HG03378 (cell line): ENCODE measurements at regions not wholly inside any gene's neighbourhood (a gene's known extent, or its start where the extent isn't known, plus 50 kb on each side); places are given as distances from the start of the nearest gene placed in this dataset.

Experiments used
- ATAC-seq: cut with Tn5 transposase; IDR thresholded peaks from one replicate; pipeline ENCODE4 v1.9.1; 2021; ENCODE audit warnings: mild to moderate bottlenecking, moderate library complexity; ENCODE audit not compliant: unreplicated experiment

- no peak for ATAC-seq
Observed at GRCh38 chr5:173796721-173797495, 91.2 kb upstream of the CPEB4 start.

DNA sequence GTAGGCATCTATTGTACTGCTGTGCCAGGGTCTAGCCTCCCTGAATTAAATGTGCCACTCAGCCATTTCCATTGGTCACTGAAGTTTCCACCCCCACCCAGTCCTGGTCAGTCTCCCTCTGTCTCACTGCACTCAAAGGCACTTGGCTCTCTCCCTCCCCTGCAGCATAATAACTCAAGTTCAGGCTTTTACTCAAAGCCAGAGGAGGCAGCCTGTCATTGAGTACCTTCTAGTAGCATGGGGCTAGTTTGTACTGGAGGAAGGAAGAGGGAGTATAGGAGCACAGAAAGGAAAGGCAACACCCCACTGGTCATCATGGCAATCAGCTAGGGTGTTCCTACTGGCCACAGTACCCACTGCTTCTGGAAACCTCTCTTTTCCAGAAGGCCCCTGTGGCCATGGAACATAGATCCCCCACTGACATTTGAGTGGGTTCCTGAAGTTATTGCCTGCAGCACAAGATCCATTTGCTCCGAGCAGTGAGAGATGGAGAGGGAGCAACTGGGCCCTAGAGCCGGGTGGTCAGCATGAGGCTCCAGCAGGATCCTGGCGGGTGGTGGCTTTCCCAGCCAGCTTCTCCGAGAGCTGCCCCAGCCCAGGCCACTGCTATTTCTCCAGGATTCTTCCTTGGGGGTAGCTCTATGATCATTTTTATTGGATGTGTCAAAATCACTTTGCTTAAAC, 89.9 kb upstream of the CPEB4 start:
- ATAC-seq, result no peak

GRCh38 chr5:173800340-173800739, 87.8 kb upstream of the CPEB4 start:
- no peak for ATAC-seq

- ATAC-seq, result no peak
Observed at GRCh38 chr5:173801006-173801405, 87.1 kb upstream of the CPEB4 start.

DNA sequence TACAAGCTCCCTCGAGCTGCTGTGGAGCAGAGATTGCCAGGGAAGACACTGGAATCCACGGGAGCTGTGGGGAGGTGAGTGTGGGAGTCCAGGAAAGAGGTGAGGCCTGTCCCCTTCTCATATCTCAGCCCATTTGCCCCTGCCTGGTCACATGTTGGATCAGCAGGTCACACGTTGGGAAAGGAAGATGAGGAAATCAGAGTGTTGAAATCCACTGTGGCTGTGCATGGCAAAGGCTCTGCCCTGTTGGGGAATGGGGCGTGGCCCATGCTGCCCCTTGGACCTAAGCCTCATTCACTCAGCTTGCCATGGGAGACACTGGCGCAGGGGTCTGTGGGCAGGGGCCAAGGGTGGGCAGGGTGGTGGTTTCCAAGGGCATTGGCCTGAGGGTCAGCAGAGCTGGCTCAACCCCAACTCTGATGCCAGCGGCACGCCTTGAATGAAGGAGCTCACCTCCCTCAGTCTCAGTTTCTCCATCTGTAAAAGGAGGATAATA, 85.4 kb upstream of the CPEB4 start:
- ATAC-seq, result no peak

DNA sequence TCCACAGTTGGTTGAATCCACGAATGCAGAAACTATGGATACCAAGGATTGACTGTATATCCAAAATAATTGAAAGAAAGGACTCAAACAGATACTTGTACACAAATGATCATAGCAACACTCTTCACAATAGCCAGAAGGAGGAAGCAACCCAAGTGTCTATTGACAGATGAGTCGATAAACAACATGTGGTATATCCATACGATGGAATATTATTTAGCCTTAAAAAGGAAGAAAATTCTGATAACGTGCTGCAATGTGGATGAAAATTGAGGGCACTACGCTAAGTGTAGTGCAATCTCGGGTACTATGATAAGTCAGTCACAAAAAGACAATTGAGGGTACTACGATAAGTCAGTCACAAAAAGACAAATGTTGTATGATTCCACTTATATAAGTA, 83.6 kb upstream of the CPEB4 start:
- no peak for ATAC-seq

DNA sequence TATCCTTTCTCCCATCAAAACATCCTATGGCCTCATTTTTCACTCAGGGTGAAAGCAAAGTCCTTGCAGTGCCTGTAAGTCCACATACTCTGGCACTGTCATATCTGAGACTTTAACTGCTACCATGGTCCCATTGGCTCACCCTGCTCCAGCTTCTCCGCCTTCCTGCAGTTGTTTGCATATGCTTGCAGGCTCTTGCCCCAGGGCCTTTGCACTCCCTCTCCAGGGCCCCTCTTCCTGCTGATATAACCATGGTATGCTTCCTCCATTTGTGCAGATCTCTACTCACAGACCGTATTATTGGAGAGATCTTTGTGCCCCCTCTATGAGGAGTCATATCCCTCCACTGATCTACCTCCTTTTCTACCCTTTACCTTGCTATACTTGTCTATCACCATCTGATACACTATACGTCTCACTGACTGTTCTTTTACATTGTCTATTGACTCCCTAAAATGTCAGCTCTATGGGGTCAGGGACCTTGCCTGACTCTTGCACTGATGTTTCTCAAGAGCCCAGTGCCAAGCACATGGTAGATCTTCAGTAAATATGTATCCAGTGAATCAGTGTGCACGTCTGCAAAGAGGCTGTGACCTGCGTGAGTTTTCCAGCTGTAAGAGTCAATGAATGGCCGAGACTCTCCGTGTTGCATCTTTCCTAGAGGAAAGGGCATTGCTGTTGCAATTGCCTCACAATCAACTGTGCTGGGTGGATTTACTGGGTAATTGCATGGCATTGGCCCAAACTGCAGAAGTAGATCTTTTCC, 81.7 kb upstream of the CPEB4 start:
- ATAC-seq, result no peak

DNA sequence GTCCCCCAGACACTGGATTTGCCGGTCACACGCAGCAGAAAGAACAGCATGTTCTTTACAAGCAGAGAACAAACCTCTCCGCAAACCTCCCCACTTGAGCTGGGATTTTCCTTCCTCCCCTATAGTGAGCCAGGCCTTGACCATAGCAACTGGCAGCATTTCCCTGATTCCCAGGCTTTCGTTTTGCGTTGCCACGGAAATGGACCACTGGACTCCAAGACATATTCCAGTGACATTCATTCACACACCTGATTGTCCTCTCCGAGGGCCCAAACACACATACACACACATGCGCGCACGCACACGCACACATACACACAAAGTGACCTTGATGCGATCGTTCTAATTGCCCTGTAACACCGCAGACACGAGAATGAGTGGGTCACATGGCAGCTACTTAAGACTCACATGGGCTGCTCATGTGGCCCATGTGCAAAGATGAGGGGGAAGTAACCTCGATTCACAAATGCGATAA, 80.9 kb upstream of the CPEB4 start:
- ATAC-seq, result no peak

- no peak for ATAC-seq
Observed at GRCh38 chr5:173808079-173808808, 79.9 kb upstream of the CPEB4 start.

- no peak for ATAC-seq
Observed at GRCh38 chr5:173809014-173809413, 79.1 kb upstream of the CPEB4 start.

GRCh38 chr5:173812811-173813550, 75.2 kb upstream of the CPEB4 start:
- ATAC-seq, result no peak

GRCh38 chr5:173814053-173814452, 74.1 kb upstream of the CPEB4 start:
- ATAC-seq, result no peak

GRCh38 chr5:173815571-173815970, 72.6 kb upstream of the CPEB4 start:
- ATAC-seq, result no peak

- no peak for ATAC-seq
Observed at GRCh38 chr5:173816728-173817127, 71.4 kb upstream of the CPEB4 start.

DNA sequence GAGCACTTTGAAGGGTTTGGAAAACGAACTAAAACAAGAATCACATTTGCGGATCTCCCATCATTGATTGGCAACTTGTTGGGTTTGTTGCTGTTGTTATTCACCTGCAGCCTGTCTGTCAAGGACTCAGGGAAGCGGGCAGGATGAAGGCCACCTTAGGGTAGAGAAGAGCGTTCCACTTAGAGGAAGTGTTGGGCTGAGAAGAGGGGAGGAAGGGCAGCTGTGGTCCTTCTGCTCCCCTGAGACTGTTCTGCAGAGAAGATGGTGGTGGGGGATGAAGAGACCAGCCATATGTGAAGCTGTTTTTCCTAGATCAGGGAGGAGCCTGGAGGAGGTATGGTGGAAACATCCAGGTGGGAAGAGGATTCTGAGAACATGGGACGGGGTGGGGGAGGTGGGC, 70.6 kb upstream of the CPEB4 start:
- ATAC-seq, result no peak

DNA sequence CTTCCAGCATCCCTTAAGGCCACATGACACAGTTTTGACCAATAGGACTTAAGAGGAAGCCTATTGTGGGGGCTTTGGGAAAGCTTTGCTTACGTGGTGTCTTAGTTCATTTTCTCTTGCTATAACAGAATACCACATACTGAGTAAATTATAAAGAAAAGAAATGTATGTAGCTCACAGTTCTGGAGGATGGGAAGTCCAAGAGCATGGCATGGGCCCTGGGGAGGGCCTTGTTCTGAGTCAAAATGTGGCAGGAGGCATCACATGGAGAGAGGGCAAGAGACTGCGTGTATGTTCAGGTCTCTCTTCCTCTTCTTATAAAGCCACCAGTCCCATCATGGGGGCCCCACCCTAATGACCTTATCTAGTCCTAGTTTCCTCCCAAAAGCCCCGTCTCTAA, 68.6 kb upstream of the CPEB4 start:
- no peak for ATAC-seq

GRCh38 chr5:173823274-173823644, 64.9 kb upstream of the CPEB4 start:
- no peak for ATAC-seq

GRCh38 chr5:173823721-173824567, 64.2 kb upstream of the CPEB4 start:
- ATAC-seq, result no peak

DNA sequence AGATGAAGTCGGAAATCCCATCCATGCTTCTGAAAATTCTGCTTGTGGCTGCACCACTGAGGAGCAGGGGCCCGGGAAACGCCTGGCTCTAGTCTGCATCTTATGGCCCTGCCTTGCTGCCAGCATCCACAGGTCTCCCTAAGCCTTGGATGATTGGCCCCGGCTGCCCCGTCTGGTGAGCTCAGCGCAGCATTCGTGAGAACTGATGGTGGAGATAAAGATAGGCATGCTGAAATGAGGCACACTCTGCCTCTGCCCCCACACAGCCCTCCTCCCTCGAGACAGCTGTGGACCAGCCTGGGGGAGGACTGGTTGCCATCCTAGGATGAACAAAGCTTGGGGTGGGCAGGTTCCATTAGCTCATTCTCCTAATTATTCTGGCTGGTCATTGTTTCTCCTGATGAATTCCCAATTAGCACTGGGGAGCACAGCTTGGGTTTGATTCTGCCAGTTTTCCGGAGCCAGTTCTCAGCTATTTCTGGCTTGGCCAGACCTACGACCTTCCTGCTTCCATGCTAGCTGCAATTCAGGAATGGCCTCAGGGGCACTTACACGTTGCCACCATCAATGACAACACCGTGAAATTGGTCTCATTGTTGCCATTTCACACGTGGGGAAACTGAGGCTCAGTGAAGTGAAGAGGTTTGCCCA, 62.8 kb upstream of the CPEB4 start:
- ATAC-seq, result no peak
